ENCODE measurements at regions not wholly inside any gene's neighbourhood (a gene's known extent, or its start where the extent isn't known, plus 50 kb on each side); places are given as distances from the start of the nearest gene placed in this dataset.

DNA sequence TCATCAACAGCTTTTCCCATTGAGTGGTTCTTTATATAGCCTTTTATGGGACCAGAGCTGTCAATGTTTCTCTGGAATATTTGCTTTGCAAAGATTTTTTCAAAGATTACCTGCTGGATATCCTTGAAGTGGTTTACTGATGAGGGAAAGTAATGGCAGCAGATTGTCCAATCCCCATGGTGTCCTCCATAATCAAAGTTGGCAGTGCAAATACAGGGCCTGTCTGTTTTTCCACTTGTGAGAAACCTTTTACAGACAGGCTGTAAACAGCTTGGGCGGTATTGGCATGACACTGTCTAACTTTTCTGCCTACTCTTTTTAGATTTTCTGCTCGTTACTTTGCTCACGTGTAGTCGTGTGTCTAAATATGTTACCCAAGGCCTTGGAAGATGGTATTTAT is 641.9 kb upstream of the NR3C2 start:
- Histone ChIP-seq H4K20me1 (ENCODE audit: control insufficient read depth, insufficient read depth) (no peaks in the 10 kb centered on the region), H2AFZ (ENCODE audit: control insufficient read depth, low read depth, low read length) (no peak overlapping the region), H3K27ac (ENCODE audit: control insufficient read depth, insufficient read depth) (no peak overlapping the region), H3K79me2 (ENCODE audit: control insufficient read depth, insufficient read depth, low read length) (no peaks in the 10 kb centered on the region), H3K36me3 (ENCODE audit: control insufficient read depth in 2 of 2, insufficient read depth in 2 of 2, low read length in 1 of 2) (no peaks in the 10 kb centered on the region), H3K4me2 (ENCODE audit: control insufficient read depth, insufficient read depth) (no peak overlapping the region), H3K4me3 (no peak overlapping the region), H3K9me3 (replicated peaks; ENCODE audit: control insufficient read depth, insufficient read depth, low read length) (no peaks in the 10 kb centered on the region), H3K4me1 (ENCODE audit: control insufficient read depth, insufficient read depth, low read length) (no peaks in the 10 kb centered on the region), H3K9ac (ENCODE audit: control insufficient read depth, insufficient read depth, low read length) (no peak overlapping the region), H3K27me3 (replicated peaks in 1 of 2; ENCODE audit: control insufficient read depth in 2 of 2, insufficient read depth in 2 of 2, low read length in 1 of 2) (no peaks in the 10 kb centered on the region)
- CTCF ChIA-PET, result no interaction called here
- POLR2A ChIA-PET, result no interaction called here
- TF ChIP-seq, protein P1, sequence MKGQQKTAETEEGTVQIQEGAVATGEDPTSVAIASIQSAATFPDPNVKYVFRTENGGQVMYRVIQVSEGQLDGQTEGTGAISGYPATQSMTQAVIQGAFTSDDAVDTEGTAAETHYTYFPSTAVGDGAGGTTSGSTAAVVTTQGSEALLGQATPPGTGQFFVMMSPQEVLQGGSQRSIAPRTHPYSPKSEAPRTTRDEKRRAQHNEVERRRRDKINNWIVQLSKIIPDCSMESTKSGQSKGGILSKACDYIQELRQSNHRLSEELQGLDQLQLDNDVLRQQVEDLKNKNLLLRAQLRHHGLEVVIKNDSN (IDR thresholded peaks at IDR 0.05; ENCODE audit: borderline replicate concordance, extremely low read length, insufficient read depth, low read depth, low read length), result no peak
- TF ChIP-seq DPF2 (IDR thresholded peaks at IDR 0.05), result no peak
- no peak for TF ChIP-seq ZZZ3 (IDR thresholded peaks at IDR 0.05; ENCODE audit: control insufficient read depth, insufficient read length, low read depth)
- 46% methylated on average over 4 of the region's 4 CpGs for WGBS (ENCODE audit: insufficient coverage, insufficient replicate concordance, low lambda C conversion rate, missing lambda C conversion rate)
- in situ Hi-C loops (cut with MboI), result no loop called here
- SMC1A ChIA-PET (ENCODE audit: uncharacterized antibody, unreplicated experiment), result no interaction called here
- intact Hi-C loops (cut with micrococcal nuclease; ENCODE audit: unreplicated experiment), result no loop called here
- DNase-seq (ENCODE audit: low read depth, low spot score), result no peak
- no peak for ATAC-seq
- RAD21 ChIA-PET (ENCODE audit: unreplicated experiment), result no interaction called here
- no peak for FAIRE-seq
- no TSS peak for BruUV-seq (replicated peaks)

DNA sequence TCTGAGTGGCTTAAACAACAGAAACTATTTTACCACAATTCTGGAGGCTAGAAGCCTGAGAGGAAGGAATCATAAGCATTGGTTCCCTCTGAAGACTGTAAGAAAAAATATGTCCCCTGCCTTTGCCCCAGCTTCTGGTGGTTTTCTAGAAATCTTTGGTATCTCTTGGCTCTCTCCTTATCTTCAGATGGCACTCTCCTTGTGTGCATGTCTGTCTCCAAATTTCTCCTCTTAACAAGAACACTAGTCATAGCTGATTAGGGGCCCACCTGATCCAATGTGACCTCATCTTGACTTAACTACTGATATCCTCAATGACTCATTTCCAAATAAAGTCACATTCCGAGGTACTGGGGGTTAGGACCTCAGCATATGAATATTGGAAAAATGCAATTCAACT is 635.0 kb upstream of the NR3C2 start:
- WGBS (ENCODE audit: insufficient coverage, insufficient replicate concordance, low lambda C conversion rate, missing lambda C conversion rate), result 0% methylated on average over 1 of the region's 1 CpG
- Histone ChIP-seq H3K27me3 (replicated peaks in 1 of 2; ENCODE audit: control insufficient read depth in 2 of 2, insufficient read depth in 2 of 2, low read length in 1 of 2) (no peaks in the 10 kb centered on the region), H3K36me3 (ENCODE audit: control insufficient read depth in 2 of 2, insufficient read depth in 2 of 2, low read length in 1 of 2) (no peaks in the 10 kb centered on the region), H3K9me3 (replicated peaks; ENCODE audit: control insufficient read depth, insufficient read depth, low read length) (no peaks in the 10 kb centered on the region), H3K4me2 (ENCODE audit: control insufficient read depth, insufficient read depth) (no peak overlapping the region), H3K4me3 (no peak overlapping the region), H2AFZ (ENCODE audit: control insufficient read depth, low read depth, low read length) (no peak overlapping the region), H3K9ac (ENCODE audit: control insufficient read depth, insufficient read depth, low read length) (no peak overlapping the region), H4K20me1 (ENCODE audit: control insufficient read depth, insufficient read depth) (no peaks in the 10 kb centered on the region), H3K27ac (ENCODE audit: control insufficient read depth, insufficient read depth) (no peak overlapping the region), H3K79me2 (ENCODE audit: control insufficient read depth, insufficient read depth, low read length) (no peaks in the 10 kb centered on the region), H3K4me1 (ENCODE audit: control insufficient read depth, insufficient read depth, low read length) (no peaks in the 10 kb centered on the region)
- ChIA-PET CTCF (no interaction called here), SMC1A (ENCODE audit: uncharacterized antibody, unreplicated experiment) (no interaction called here), RAD21 (ENCODE audit: unreplicated experiment) (no interaction called here), POLR2A (no interaction called here)
- ATAC-seq (no peak), FAIRE-seq (no peak), DNase-seq (ENCODE audit: low read depth, low spot score) (no peak)
- no TSS peak for BruUV-seq (replicated peaks)
- in situ Hi-C loops (cut with MboI) (no loop called here), intact Hi-C loops (cut with micrococcal nuclease; ENCODE audit: unreplicated experiment) (no loop called here)
- TF ChIP-seq RBBP5 (conservative IDR thresholded peaks at IDR 0.05) (no peak), NR2F1 (conservative IDR thresholded peaks at IDR 0.05) (no peak), ASH2L (IDR thresholded peaks at IDR 0.05; ENCODE audit: borderline replicate concordance, low read depth) (no peak), CREM (IDR thresholded peaks at IDR 0.05; ENCODE audit: low read depth) (no peak), EZH2 (IDR thresholded peaks at IDR 0.05; ENCODE audit: borderline replicate concordance, control insufficient read depth, low read depth, low read length) (no peak)
- TF ChIP-seq, protein P2, sequence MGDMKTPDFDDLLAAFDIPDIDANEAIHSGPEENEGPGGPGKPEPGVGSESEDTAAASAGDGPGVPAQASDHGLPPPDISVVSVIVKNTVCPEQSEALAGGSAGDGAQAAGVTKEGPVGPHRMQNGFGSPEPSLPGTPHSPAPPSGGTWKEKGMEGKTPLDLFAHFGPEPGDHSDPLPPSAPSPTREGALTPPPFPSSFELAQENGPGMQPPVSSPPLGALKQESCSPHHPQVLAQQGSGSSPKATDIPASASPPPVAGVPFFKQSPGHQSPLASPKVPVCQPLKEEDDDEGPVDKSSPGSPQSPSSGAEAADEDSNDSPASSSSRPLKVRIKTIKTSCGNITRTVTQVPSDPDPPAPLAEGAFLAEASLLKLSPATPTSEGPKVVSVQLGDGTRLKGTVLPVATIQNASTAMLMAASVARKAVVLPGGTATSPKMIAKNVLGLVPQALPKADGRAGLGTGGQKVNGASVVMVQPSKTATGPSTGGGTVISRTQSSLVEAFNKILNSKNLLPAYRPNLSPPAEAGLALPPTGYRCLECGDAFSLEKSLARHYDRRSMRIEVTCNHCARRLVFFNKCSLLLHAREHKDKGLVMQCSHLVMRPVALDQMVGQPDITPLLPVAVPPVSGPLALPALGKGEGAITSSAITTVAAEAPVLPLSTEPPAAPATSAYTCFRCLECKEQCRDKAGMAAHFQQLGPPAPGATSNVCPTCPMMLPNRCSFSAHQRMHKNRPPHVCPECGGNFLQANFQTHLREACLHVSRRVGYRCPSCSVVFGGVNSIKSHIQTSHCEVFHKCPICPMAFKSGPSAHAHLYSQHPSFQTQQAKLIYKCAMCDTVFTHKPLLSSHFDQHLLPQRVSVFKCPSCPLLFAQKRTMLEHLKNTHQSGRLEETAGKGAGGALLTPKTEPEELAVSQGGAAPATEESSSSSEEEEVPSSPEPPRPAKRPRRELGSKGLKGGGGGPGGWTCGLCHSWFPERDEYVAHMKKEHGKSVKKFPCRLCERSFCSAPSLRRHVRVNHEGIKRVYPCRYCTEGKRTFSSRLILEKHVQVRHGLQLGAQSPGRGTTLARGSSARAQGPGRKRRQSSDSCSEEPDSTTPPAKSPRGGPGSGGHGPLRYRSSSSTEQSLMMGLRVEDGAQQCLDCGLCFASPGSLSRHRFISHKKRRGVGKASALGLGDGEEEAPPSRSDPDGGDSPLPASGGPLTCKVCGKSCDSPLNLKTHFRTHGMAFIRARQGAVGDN (IDR thresholded peaks at IDR 0.05), result no peak
- TF ChIP-seq, protein P3, sequence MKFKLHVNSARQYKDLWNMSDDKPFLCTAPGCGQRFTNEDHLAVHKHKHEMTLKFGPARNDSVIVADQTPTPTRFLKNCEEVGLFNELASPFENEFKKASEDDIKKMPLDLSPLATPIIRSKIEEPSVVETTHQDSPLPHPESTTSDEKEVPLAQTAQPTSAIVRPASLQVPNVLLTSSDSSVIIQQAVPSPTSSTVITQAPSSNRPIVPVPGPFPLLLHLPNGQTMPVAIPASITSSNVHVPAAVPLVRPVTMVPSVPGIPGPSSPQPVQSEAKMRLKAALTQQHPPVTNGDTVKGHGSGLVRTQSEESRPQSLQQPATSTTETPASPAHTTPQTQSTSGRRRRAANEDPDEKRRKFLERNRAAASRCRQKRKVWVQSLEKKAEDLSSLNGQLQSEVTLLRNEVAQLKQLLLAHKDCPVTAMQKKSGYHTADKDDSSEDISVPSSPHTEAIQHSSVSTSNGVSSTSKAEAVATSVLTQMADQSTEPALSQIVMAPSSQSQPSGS (IDR thresholded peaks at IDR 0.05; ENCODE audit: low read length), result no peak
- TF ChIP-seq, protein P4, sequence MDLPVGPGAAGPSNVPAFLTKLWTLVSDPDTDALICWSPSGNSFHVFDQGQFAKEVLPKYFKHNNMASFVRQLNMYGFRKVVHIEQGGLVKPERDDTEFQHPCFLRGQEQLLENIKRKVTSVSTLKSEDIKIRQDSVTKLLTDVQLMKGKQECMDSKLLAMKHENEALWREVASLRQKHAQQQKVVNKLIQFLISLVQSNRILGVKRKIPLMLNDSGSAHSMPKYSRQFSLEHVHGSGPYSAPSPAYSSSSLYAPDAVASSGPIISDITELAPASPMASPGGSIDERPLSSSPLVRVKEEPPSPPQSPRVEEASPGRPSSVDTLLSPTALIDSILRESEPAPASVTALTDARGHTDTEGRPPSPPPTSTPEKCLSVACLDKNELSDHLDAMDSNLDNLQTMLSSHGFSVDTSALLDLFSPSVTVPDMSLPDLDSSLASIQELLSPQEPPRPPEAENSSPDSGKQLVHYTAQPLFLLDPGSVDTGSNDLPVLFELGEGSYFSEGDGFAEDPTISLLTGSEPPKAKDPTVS (IDR thresholded peaks at IDR 0.05; ENCODE audit: low read depth, low read length), result no peak

Measured in GM12878 (cell line).